Testis (tissue), 2 donors: ENCODE measurements at regions not wholly inside any gene's neighbourhood (a gene's known extent, or its start where the extent isn't known, plus 50 kb on each side); places are given as distances from the start of the nearest gene placed in this dataset.

Experiments used
- DNase-seq: peaks from one replicate; pipeline ENCODE4 v3.0.0-alpha.2; 2019
- H3K27ac ChIP-seq, 2 donors: fragments of 200-600 bp; sonication (generic); one replicate each; pipeline ENCODE4 v1.5.1; 2019
- H3K27me3 ChIP-seq: fragments of 200-600 bp; sonication (generic); one replicate; pipeline ENCODE4 v1.5.1; 2019
- H3K36me3 ChIP-seq: fragments of 200-600 bp; sonication (generic); one replicate; pipeline ENCODE4 v1.5.1; 2017; ENCODE audit warnings: low read depth; ENCODE audit errors: missing control alignments
- H3K4me1 ChIP-seq: fragments of 200-600 bp; sonication (generic); one replicate; pipeline ENCODE4 v1.5.1; 2019
- H3K4me3 ChIP-seq, 2 donors: fragments of 200-600 bp; sonication (generic); one replicate each; pipeline ENCODE4 v1.5.1; 2017 to 2019
- H3K9me3 ChIP-seq: fragments of 200-600 bp; sonication (generic); one replicate; pipeline ENCODE4 v1.5.1; 2017
- CTCF ChIP-seq, 3 experiments: fragments of 450-650 bp in 2 of 3; fragments of 200-600 bp in 1 of 3; sonication (generic) in 1 of 3; IDR thresholded peaks; one replicate each; pipeline ENCODE4 v1.5.1; 2016 to 2019; ENCODE audit warnings: antibody characterized with exemption in 3 of 3, mild to moderate bottlenecking in 2 of 3, moderate library complexity in 1 of 3
- POLR2A ChIP-seq: fragments of 450-650 bp; IDR thresholded peaks from one replicate; pipeline ENCODE4 v1.6.1; 2017; ENCODE audit warnings: antibody characterized with exemption, mild to moderate bottlenecking, moderate library complexity
- WGBS, 2 donors: methylation state at CpG; one replicate each; pipeline ENCODE4 v1.1.5; 2018; 5-methylcytosine and 5-hydroxymethylcytosine counted together
- intact Hi-C: fragments of 100-400 bp; cut with DNase I; formaldehyde crosslinking; loops from one replicate; pipeline ENCODE4 v1.15.1; 2023; ENCODE audit warnings: low total_unique reads

DNA sequence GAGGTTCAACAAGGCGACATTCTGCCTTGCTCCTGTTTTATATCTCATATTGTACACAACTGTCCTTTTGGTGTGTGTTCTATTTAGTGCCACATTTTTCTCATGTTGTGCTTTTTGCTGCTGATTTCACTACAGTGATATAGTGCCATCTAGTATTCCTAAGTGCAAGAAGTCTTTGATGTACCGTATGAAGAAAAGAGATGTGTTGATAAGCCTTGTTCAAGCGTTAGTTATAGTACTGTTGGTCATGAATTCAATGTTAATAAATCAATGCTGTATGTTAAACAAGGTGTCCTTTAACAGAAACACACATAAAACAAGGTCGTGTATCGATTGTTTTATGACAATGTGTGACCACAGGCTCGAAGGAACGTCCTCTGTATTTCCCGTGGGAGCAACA, 939.4 kb downstream of the GATA3 start:
- WGBS, 2 donors, result 69 to 76% methylated on average over 8 of the region's 8 CpGs
- Histone ChIP-seq H3K27me3 (no peaks in the 10 kb centered on the region), H3K27ac (no peak overlapping the region), H3K4me3 (no peak overlapping the region), H3K9me3 (no peaks in the 10 kb centered on the region), H3K4me1 (no peaks in the 10 kb centered on the region), H3K36me3 (no peaks in the 10 kb centered on the region)
- no peak for DNase-seq
- TF ChIP-seq CTCF (IDR thresholded peaks at IDR 0.05), result no peak
- no peak for TF ChIP-seq POLR2A
- intact Hi-C loops, result no loop called here

GRCh38 chr10:8998751-8999150, 944.3 kb downstream of the GATA3 start:
- intact Hi-C loops, result no loop called here
- no peak overlapping the region for H3K27ac ChIP-seq

DNA sequence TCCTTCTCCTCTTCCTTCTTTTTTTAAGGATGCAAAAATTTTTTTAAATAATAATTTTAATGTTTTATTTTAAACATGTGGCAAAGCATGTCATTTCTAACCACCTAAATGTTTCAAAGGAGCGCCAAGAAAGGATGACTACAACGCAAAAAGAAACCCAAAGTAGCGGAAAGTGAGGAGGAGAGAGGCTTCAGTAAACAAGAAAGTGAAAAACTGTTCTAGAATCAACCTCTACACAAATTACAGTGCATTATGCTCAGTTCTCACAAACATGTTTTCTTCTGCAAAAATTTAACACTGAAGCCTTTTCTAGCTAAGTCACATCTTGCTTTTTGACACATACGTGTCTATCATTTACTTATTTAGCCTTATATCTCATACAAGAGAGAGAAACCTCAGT, 948.6 kb downstream of the GATA3 start:
- DNase-seq, result no peak
- WGBS, 2 donors, result 93 to 95% methylated on average over 4 of the region's 4 CpGs

More at GRCh38 chr10:8998751-8999150, 944.3 kb downstream of the GATA3 start:
- Histone ChIP-seq H3K4me1 (no peaks in the 10 kb centered on the region), H3K4me3 (no peak overlapping the region), H3K36me3 (no peaks in the 10 kb centered on the region), H3K27me3 (no peaks in the 10 kb centered on the region), H3K9me3 (no peaks in the 10 kb centered on the region)
- TF ChIP-seq CTCF (IDR thresholded peaks at IDR 0.05) (no peak), POLR2A (no peak)
- no peak for DNase-seq

DNA sequence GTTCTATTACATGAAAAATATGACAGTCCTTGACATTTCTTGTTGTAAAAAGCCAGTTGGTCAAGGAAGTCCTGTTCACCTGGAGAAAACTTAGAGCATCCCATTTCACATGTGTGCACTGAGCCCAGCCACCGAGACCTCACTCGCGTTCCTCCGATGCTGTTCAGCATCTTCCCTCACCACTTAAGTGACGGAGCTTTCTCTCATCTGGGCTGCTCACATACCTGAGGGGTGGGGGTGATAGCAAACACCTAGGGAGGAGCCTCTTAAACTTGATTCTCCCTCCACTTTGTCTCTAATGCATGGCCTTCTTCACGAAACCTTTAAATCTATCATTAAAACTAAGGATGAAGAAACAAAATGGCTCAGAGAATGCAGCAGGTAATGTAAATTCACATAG, 950.2 kb downstream of the GATA3 start:
- Histone ChIP-seq H3K27me3 (no peaks in the 10 kb centered on the region), H3K9me3 (no peaks in the 10 kb centered on the region), H3K27ac (no peak overlapping the region), H3K4me1 (no peaks in the 10 kb centered on the region), H3K4me3 (no peak overlapping the region), H3K36me3 (no peaks in the 10 kb centered on the region)
- intact Hi-C loops, result no loop called here
- TF ChIP-seq POLR2A, result no peak
- WGBS, 2 donors, result 89 to 92% methylated on average over 6 of the region's 6 CpGs
- no peak for DNase-seq

More for the DNA sequence above, 948.6 kb downstream of the GATA3 start:
- H3K27me3 ChIP-seq, result no peaks in the 10 kb centered on the region
- no peak overlapping the region for H3K4me3 ChIP-seq
- H3K27ac ChIP-seq, result no peak overlapping the region
- H3K9me3 ChIP-seq, result no peaks in the 10 kb centered on the region
- intact Hi-C loops, result no loop called here
- no peaks in the 10 kb centered on the region for H3K36me3 ChIP-seq
- TF ChIP-seq POLR2A (no peak), CTCF (IDR thresholded peaks at IDR 0.05) (no peak)
- no peaks in the 10 kb centered on the region for H3K4me1 ChIP-seq

GRCh38 chr10:9009505-9009904, 955.0 kb downstream of the GATA3 start:
- DNase-seq, result no peak
- Histone ChIP-seq H3K36me3 (no peaks in the 10 kb centered on the region), H3K4me1 (no peaks in the 10 kb centered on the region), H3K9me3 (no peaks in the 10 kb centered on the region), H3K27me3 (no peaks in the 10 kb centered on the region), H3K27ac (no peak overlapping the region), H3K4me3 (no peak overlapping the region)
- WGBS, 2 donors, result 82 to 92% methylated on average over 9 of the region's 9 CpGs
- intact Hi-C loops, result no loop called here
- TF ChIP-seq CTCF (IDR thresholded peaks at IDR 0.05) (no peak), POLR2A (no peak)
